ENCODE measurements at regions not wholly inside any gene's neighbourhood (a gene's known extent, or its start where the extent isn't known, plus 50 kb on each side); places are given as distances from the start of the nearest gene placed in this dataset.

DNA sequence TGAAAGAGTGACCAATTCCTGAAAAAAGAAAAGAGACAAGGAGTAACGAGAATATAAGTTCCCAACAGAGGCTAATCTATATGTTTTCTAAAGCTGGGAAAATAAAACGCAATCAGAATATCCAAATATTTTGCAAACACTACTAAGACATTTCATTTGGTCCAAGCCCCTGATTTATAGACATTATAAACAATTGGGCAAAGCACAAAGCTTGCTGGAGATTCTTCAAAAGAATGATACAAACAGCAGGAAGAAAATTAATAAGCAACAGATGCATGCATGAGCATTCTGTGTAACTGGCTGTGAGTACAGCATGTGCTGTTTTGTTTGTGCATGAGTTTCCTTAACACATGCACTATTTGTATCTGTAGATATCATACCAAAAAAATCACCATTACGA is 552.9 kb downstream of the LTN1 start:
- H3K4me1 ChIP-seq = peaks cover 3% of the 10 kb centered on the region
- peak overlapping the region; percentile 69 for H3K27ac ChIP-seq
- H3K36me3 ChIP-seq = no peaks in the 10 kb centered on the region
- peak in 2 of 3 donors; percentile 38 to 74 for TF ChIP-seq POLR2AphosphoS5 (IDR thresholded peaks at IDR 0.05)
- TF ChIP-seq, protein P1, sequence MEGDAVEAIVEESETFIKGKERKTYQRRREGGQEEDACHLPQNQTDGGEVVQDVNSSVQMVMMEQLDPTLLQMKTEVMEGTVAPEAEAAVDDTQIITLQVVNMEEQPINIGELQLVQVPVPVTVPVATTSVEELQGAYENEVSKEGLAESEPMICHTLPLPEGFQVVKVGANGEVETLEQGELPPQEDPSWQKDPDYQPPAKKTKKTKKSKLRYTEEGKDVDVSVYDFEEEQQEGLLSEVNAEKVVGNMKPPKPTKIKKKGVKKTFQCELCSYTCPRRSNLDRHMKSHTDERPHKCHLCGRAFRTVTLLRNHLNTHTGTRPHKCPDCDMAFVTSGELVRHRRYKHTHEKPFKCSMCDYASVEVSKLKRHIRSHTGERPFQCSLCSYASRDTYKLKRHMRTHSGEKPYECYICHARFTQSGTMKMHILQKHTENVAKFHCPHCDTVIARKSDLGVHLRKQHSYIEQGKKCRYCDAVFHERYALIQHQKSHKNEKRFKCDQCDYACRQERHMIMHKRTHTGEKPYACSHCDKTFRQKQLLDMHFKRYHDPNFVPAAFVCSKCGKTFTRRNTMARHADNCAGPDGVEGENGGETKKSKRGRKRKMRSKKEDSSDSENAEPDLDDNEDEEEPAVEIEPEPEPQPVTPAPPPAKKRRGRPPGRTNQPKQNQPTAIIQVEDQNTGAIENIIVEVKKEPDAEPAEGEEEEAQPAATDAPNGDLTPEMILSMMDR (IDR thresholded peaks at IDR 0.05) = no peak
- no peaks in the 10 kb centered on the region for H3K9me3 ChIP-seq
- H3K27me3 ChIP-seq = no peaks in the 10 kb centered on the region
- 53% methylated on average over 3 of the region's 3 CpGs for WGBS
- no peak overlapping the region for H3K4me3 ChIP-seq
- no peak for DNase-seq (ENCODE audit: low spot score in 2 of 2)

DNA sequence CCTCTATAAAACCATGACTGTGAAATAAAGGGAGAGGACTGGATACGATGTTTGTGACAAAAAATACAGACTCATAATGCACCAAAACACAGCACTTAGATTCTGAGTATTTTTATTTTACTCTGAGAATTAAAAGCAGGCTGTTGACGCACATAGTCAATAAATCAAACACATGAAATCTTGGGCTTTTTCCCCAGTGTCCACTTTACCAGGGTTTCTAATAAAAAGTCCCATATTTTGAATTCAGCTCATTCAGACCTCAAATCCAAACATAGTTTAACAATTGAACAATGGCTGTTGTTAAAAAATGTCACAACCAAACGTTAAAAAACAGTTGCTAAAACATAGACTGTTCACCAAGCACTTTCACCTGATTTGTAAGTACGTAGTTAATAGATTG is 553.4 kb downstream of the LTN1 start:
- no peak overlapping the region for H3K4me3 ChIP-seq
- no peak for TF ChIP-seq POLR2AphosphoS5 (IDR thresholded peaks at IDR 0.05)
- no peak for TF ChIP-seq EP300 (IDR thresholded peaks at IDR 0.05)
- no peak for TF ChIP-seq POLR2A (IDR thresholded peaks at IDR 0.05)
- TF ChIP-seq, protein P1 (IDR thresholded peaks at IDR 0.05) = no peak
- peaks cover 3% of the 10 kb centered on the region for H3K4me1 ChIP-seq
- no peaks in the 10 kb centered on the region for H3K9me3 ChIP-seq
- no peak for DNase-seq (ENCODE audit: low spot score in 2 of 2)
- no peaks in the 10 kb centered on the region for H3K36me3 ChIP-seq
- WGBS = 52% methylated on average over 4 of the region's 4 CpGs
- peak overlapping the region; percentile 69 for H3K27ac ChIP-seq
- no peaks in the 10 kb centered on the region for H3K27me3 ChIP-seq

DNA sequence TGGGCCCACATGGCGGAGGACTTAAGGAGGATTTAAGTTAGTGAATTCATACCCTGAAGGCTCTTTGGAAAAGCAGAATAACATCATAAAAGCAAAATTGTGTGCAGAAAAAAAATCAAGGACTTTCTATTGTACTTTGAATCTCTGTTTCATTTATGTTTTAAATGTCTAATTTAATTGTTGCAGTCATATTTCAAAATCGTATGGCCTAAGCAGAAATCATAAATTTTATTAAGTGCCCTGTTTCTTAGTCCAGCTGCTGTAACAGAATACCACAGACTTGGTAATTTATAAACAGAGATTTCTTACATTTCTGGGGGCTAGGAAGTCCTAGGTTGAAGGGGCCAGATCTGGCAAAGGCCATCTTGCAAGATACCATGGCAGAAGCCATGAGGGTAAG is 555.6 kb downstream of the LTN1 start:
- 72% methylated on average over 2 of the region's 2 CpGs for WGBS
- no peak overlapping the region for H3K4me3 ChIP-seq
- DNase-seq (ENCODE audit: low spot score in 2 of 2) = no peak

DNA sequence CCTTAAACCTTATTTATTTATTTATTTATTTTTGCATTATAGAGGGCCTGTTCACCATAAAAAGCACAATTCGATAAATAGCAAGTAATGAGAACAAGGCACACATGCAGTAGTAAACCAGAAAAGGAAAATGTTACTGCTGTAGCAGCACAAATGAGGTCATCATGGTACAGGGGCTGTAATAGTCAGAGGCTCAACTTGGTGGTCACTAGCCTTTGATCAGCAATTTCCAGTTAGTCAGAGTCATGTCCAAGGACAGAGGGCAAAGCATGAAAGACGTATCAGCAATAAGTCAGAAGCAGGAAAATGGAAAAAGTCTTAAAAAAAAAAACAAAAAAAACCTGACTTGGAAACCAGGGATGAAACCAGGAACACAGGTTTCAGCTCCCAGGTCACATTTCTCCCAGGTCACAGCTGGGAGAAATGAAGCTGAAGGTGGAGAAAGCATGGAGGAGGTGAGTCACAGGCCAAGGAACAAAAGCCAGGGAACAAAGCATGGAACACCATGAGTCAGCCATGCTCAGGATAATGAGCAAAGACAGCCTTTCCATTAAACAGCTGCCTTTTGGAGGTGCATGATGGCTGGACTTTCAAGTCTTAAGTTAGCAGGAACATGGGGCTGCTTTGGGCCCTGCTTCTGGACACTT is 556.3 kb downstream of the LTN1 start:
- H3K36me3 ChIP-seq = no peaks in the 10 kb centered on the region
- DNase-seq (ENCODE audit: low spot score in 2 of 2) = no peak
- H3K4me3 ChIP-seq = no peak overlapping the region
- H3K27me3 ChIP-seq = no peaks in the 10 kb centered on the region
- TF ChIP-seq POLR2AphosphoS5 (IDR thresholded peaks at IDR 0.05) (no peak), POLR2A (IDR thresholded peaks at IDR 0.05) (no peak)
- H3K27ac ChIP-seq = no peak overlapping the region
- WGBS = 89% methylated on average over 2 of the region's 2 CpGs
- H3K4me1 ChIP-seq = peaks cover 3% of the 10 kb centered on the region
- H3K9me3 ChIP-seq = no peaks in the 10 kb centered on the region

More for the DNA sequence above, 555.6 kb downstream of the LTN1 start:
- Histone ChIP-seq H3K27ac (no peak overlapping the region), H3K36me3 (no peaks in the 10 kb centered on the region), H3K9me3 (no peaks in the 10 kb centered on the region), H3K27me3 (no peaks in the 10 kb centered on the region), H3K4me1 (peaks cover 3% of the 10 kb centered on the region)
- TF ChIP-seq POLR2A (IDR thresholded peaks at IDR 0.05) (no peak), POLR2AphosphoS5 (IDR thresholded peaks at IDR 0.05) (no peak), EP300 (IDR thresholded peaks at IDR 0.05) (no peak)
- TF ChIP-seq, protein P1 (IDR thresholded peaks at IDR 0.05) = no peak

DNA sequence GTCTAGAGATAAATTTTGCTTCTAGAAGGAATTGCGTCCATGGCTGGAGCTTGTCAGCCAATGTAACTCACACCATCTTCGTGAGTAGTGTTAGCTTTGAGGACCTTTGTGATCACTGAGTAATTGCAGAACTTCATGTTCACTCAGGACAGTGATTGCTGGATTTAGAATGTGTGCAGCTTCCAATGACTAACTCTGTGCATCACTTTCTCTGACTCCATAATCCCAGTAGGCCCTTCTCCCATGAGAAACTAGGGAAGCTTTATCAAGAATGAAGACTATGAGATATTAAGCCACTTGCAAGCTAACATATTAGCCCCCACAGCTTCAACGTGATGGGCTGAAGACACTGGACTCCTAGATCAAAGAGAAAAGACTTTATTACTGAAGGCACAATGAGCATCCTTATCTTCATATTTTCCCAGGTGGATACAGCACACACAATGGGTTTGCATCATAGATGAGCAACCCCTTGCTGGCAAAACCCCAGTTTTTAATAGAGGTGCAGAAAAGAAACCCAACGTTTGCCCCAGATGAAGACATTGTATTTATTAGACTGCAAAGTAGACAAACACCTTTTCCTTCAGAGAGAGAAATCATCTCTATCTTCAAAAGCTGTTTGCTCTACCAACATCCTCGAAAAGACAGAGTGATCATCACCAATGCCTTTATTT is 561.0 kb downstream of the LTN1 start:
- no peak overlapping the region for H3K27ac ChIP-seq
- TF ChIP-seq POLR2AphosphoS5 (IDR thresholded peaks at IDR 0.05) (no peak), EP300 (IDR thresholded peaks at IDR 0.05) (no peak), POLR2A (IDR thresholded peaks at IDR 0.05) (no peak)
- TF ChIP-seq, protein P1 (IDR thresholded peaks at IDR 0.05) = no peak
- no peaks in the 10 kb centered on the region for H3K4me1 ChIP-seq
- no peaks in the 10 kb centered on the region for H3K36me3 ChIP-seq
- no peak overlapping the region for H3K4me3 ChIP-seq
- WGBS = 87% methylated on average over 5 of the region's 5 CpGs
- no peaks in the 10 kb centered on the region for H3K27me3 ChIP-seq
- DNase-seq (ENCODE audit: low spot score in 2 of 2) = no peak
- H3K9me3 ChIP-seq = no peaks in the 10 kb centered on the region

Measured in suprapubic skin (tissue), 4 donors.